ENCODE measurements at regions not wholly inside any gene's neighbourhood (a gene's known extent, or its start where the extent isn't known, plus 50 kb on each side); places are given as distances from the start of the nearest gene placed in this dataset.

- H3K36me3 Mint-ChIP-seq (ENCODE audit: low read depth): no peaks in the 10 kb centered on the region
- H3K4me3 Mint-ChIP-seq: no peak overlapping the region
- peak overlapping the region in 1 of 3 experiments; percentile 32 for H3K27ac Mint-ChIP-seq
- no peaks in the 10 kb centered on the region for H3K27me3 Mint-ChIP-seq (ENCODE audit: low read depth)
- H3K4me1 Mint-ChIP-seq: peaks cover 10% of the 10 kb centered on the region
- TF ChIP-seq CTCF (IDR thresholded peaks at IDR 0.05; ENCODE audit: unreplicated experiment in 3 of 3): no peak
- no peaks in the 10 kb centered on the region for H3K9me3 Mint-ChIP-seq
Measured at GRCh38 chr22:34866081-34866480, 199.9 kb upstream of the ISX start.

GRCh38 chr22:34866495-34867131 is 199.3 kb upstream of the ISX start:
- H3K27ac Mint-ChIP-seq: peak overlapping the region in 2 of 3 experiments; percentile 23 to 32
- peaks cover 10% of the 10 kb centered on the region for H3K4me1 Mint-ChIP-seq
- H3K4me3 Mint-ChIP-seq: no peak overlapping the region
- H3K27me3 Mint-ChIP-seq (ENCODE audit: low read depth): no peaks in the 10 kb centered on the region
- no peaks in the 10 kb centered on the region for H3K9me3 Mint-ChIP-seq
- no peaks in the 10 kb centered on the region for H3K36me3 Mint-ChIP-seq (ENCODE audit: low read depth)
- no peak for TF ChIP-seq CTCF (IDR thresholded peaks at IDR 0.05; ENCODE audit: unreplicated experiment in 3 of 3)

- Mint-ChIP-seq H3K4me1 (peaks cover 36% of the 10 kb centered on the region), H3K4me3 (no peak overlapping the region), H3K27ac (no peak overlapping the region), H3K9me3 (no peaks in the 10 kb centered on the region), H3K27me3 (ENCODE audit: low read depth) (no peaks in the 10 kb centered on the region), H3K36me3 (ENCODE audit: low read depth) (no peaks in the 10 kb centered on the region)
- no peak for TF ChIP-seq CTCF (IDR thresholded peaks at IDR 0.05; ENCODE audit: unreplicated experiment in 3 of 3)
Measured at GRCh38 chr22:34877506-34877905, 188.5 kb upstream of the ISX start.

- no peak for TF ChIP-seq CTCF (IDR thresholded peaks at IDR 0.05; ENCODE audit: unreplicated experiment in 3 of 3)
- no peak overlapping the region for H3K4me3 Mint-ChIP-seq
- no peaks in the 10 kb centered on the region for H3K27me3 Mint-ChIP-seq (ENCODE audit: low read depth)
- H3K4me1 Mint-ChIP-seq: peaks cover 39% of the 10 kb centered on the region
- no peak overlapping the region for H3K27ac Mint-ChIP-seq
- H3K9me3 Mint-ChIP-seq: no peaks in the 10 kb centered on the region
- no peaks in the 10 kb centered on the region for H3K36me3 Mint-ChIP-seq (ENCODE audit: low read depth)
Measured at GRCh38 chr22:34878171-34878570, 187.8 kb upstream of the ISX start.

- no peak for TF ChIP-seq CTCF (IDR thresholded peaks at IDR 0.05; ENCODE audit: unreplicated experiment in 3 of 3)
Measured at GRCh38 chr22:34879001-34879400, 187.0 kb upstream of the ISX start.

GRCh38 chr22:34880662-34881061 is 185.3 kb upstream of the ISX start:
- Mint-ChIP-seq H3K4me1 (peaks cover 39% of the 10 kb centered on the region), H3K27me3 (ENCODE audit: low read depth) (peaks cover 6% of the 10 kb centered on the region), H3K4me3 (no peak overlapping the region), H3K36me3 (ENCODE audit: low read depth) (no peaks in the 10 kb centered on the region), H3K27ac (peak overlapping the region in 1 of 3 experiments; percentile 50), H3K9me3 (peaks cover 4% of the 10 kb centered on the region)
- TF ChIP-seq CTCF (IDR thresholded peaks at IDR 0.05; ENCODE audit: unreplicated experiment in 3 of 3): no peak

More at GRCh38 chr22:34879001-34879400, 187.0 kb upstream of the ISX start:
- Mint-ChIP-seq H3K27me3 (ENCODE audit: low read depth) (no peaks in the 10 kb centered on the region), H3K36me3 (ENCODE audit: low read depth) (no peaks in the 10 kb centered on the region), H3K4me1 (peaks cover 39% of the 10 kb centered on the region), H3K27ac (no peak overlapping the region), H3K9me3 (peaks cover 4% of the 10 kb centered on the region), H3K4me3 (no peak overlapping the region)
